PC-3 (cell line): ENCODE measurements at regions not wholly inside any gene's neighbourhood (a gene's known extent, or its start where the extent isn't known, plus 50 kb on each side); places are given as distances from the start of the nearest gene placed in this dataset.

ENCODE experiments used
- ATAC-seq: fragments of 200-7000 bp; cut with Tn5 transposase; 2 replicates; pipeline ENCODE4 v1.9.1; 2020; ENCODE audit warnings: mild to moderate bottlenecking, moderate library complexity
- BruUV-seq: library from RNA; stranded (reverse); fragments of 400-500 nt; replicated peaks from 2 replicates; lab custom pipeline; 2021; lab: Mats Ljungman, UMichigan
- CTCF ChIA-PET: fragments of 300-600 bp; sonication (Branson Sonifier 250); formaldehyde crosslinking; loops from one replicate; lab custom pipeline; 2022; ENCODE audit warnings: antibody characterized with exemption; lab: Charles Lee
- POLR2A ChIA-PET: fragments of 300-600 bp; sonication (Branson Sonifier 250); formaldehyde crosslinking; loops from one replicate; lab custom pipeline; 2022; ENCODE audit warnings: antibody characterized with exemption; ENCODE audit not compliant: unreplicated experiment; lab: Charles Lee
- DNase-seq: peaks from one replicate; pipeline ENCODE4 v3.0.0-alpha.2; 2015
- H2AFZ ChIP-seq: fragments of 300-600 bp; sonication (generic); 2 replicates; pipeline ENCODE4 v1.6.0; 2016; ENCODE audit warnings: antibody characterized with exemption, low read length
- H3F3A ChIP-seq: fragments of 300-600 bp; sonication (generic); one replicate; pipeline ENCODE4 v1.6.0; 2017; ENCODE audit warnings: antibody characterized with exemption, low read length, control low read depth, mild to moderate bottlenecking; ENCODE audit not compliant: unreplicated experiment
- H3K27ac ChIP-seq: fragments of 300-600 bp; sonication (generic); 2 replicates; pipeline ENCODE4 v1.5.1; 2016; ENCODE audit warnings: mild to moderate bottlenecking, low read length
- H3K27me3 ChIP-seq: fragments of 300-600 bp; sonication (generic); 2 replicates; pipeline ENCODE4 v1.6.1; 2016; ENCODE audit warnings: low read length, mixed read lengths
- H3K36me3 ChIP-seq: fragments of 300-600 bp; sonication (generic); 2 replicates; pipeline ENCODE4 v1.6.1; 2016; ENCODE audit warnings: low read depth, mixed run types, low read length, mixed read lengths
- H3K4me1 ChIP-seq: fragments of 300-600 bp; sonication (generic); 2 replicates; pipeline ENCODE4 v1.5.1; 2016; ENCODE audit warnings: low read length; ENCODE audit not compliant: insufficient read depth
- H3K4me2 ChIP-seq: fragments of 300-600 bp; sonication (generic); 2 replicates; pipeline ENCODE4 v1.6.0; 2016; ENCODE audit warnings: low read length
- H3K4me3 ChIP-seq: fragments of 300-600 bp; sonication (generic); 2 replicates; pipeline ENCODE4 v1.5.1; 2016; ENCODE audit warnings: mild to moderate bottlenecking, low read length, mixed read lengths
- H3K79me2 ChIP-seq: fragments of 300-600 bp; sonication (generic); 2 replicates; pipeline ENCODE4 v1.6.1; 2017; ENCODE audit warnings: low read length, mixed read lengths
- H3K9ac ChIP-seq: fragments of 300-600 bp; sonication (generic); 2 replicates; pipeline ENCODE4 v1.6.0; 2016; ENCODE audit warnings: mild to moderate bottlenecking, low read length
- H3K9me2 ChIP-seq: fragments of 300-600 bp; sonication (generic); replicated peaks from 2 replicates; pipeline ENCODE4 v1.6.1; 2016; ENCODE audit warnings: mixed run types, low read length, mixed read lengths
- H3K9me3 ChIP-seq: fragments of 300-600 bp; sonication (generic); 2 replicates; pipeline ENCODE4 v1.6.1; 2016; ENCODE audit warnings: low read length, mixed read lengths
- H4K20me1 ChIP-seq: fragments of 300-600 bp; sonication (generic); 2 replicates; pipeline ENCODE4 v1.6.1; 2016; ENCODE audit warnings: low read length, mixed read lengths
- CTCF ChIP-seq: fragments of 300-600 bp; sonication (generic); conservative IDR thresholded peaks from 2 replicates; pipeline ENCODE4 v1.5.1; 2017; ENCODE audit warnings: antibody characterized with exemption, low read depth, mild to moderate bottlenecking, low read length
- EZH2 ChIP-seq: fragments of 300-600 bp; sonication (generic); IDR thresholded peaks from one replicate; pipeline ENCODE4 v1.6.1; 2017; ENCODE audit warnings: antibody characterized with exemption, mild to moderate bottlenecking, low read length; ENCODE audit not compliant: unreplicated experiment
- EZH2phosphoT487 ChIP-seq: fragments of 300-600 bp; sonication (generic); IDR thresholded peaks from 2 replicates; pipeline ENCODE4 v1.6.1; 2018; ENCODE audit warnings: mild to moderate bottlenecking, antibody characterized with exemption, low read length, borderline replicate concordance
- intact Hi-C: fragments of 100-400 bp; cut with micrococcal nuclease; formaldehyde crosslinking; loops from 2 replicates; pipeline ENCODE4 v1.9.0; 2023

DNA sequence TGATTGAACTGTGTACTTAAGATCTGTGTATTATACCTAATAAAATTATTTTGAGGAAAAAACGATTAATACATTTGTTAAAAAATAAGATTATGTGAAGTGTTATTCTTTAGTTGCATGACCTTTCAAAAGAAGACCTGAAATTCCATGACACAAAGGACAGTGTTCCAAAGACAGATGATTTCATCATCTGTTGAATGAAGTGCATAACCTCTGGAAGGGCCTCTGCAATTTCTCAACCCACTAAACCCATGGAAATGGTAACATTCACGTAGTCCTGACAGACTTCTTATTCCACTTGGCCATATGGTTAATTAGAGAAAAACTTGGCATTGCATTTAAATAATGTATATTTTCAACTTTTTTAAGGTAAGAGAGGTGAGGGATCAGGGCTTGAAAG, 167.2 kb upstream of the CTNND2 start:
- Histone ChIP-seq H3K4me3 (no peak overlapping the region), H3K27me3 (no peaks in the 10 kb centered on the region), H3F3A (no peaks in the 10 kb centered on the region), H2AFZ (no peak overlapping the region), H3K9me2 (no peaks in the 10 kb centered on the region), H3K9ac (no peak overlapping the region), H3K36me3 (no peaks in the 10 kb centered on the region), H3K9me3 (no peaks in the 10 kb centered on the region), H3K79me2 (no peaks in the 10 kb centered on the region), H3K4me1 (0 out of 2 replicates have a peak, but pooled peaks cover 6% of the 10 kb centered on the region), H4K20me1 (no peaks in the 10 kb centered on the region), H3K27ac (no peak overlapping the region), H3K4me2 (no peak overlapping the region)
- ChIA-PET POLR2A (no interaction called here), CTCF (no interaction called here)
- TF ChIP-seq EZH2, result no peak
- TF ChIP-seq EZH2phosphoT487, result no peak
- TF ChIP-seq CTCF, result no peak
- intact Hi-C loops, result no loop called here
- no TSS peak for BruUV-seq
- ATAC-seq (no peak), DNase-seq (no peak)

DNA sequence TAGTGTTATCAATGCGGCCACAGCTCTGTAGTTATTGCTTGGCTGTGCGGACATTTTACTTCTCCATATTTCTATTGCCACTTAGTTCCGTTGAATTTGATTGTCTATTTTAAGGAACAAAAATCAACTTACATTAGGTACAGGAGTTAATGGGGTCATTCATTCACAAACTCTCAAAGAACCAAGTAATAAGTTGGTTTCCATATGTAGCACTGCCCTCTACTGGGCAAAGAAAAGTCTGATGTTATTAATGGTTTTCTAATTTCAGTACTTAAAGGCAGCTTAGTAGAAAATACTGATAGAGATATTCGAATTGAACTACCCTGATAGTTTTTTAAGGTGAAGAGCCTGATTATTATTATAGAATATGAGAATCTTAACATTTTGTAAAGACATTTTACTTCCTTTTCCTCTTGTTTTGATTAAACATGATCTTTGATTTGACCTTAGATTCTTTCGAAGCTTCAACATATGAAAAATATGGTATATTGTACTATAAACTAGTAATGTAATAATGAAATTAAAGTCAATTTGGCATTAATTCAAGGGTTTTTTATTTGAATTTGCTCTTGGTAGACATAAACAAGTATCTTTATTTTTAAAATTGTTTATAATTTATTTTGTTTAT, 119.5 kb upstream of the CTNND2 start:
- ChIA-PET CTCF (interaction anchor here (0.6 to 0.7 kb wide), 3 partner anchors 10 to 1396 kb away, joined by 3 read pairs; no protein-coding TSS in a partner anchor), POLR2A (interaction anchor here (0.6 kb wide), 1 partner anchor 1164 kb away, joined by 3 read pairs; no protein-coding TSS in a partner anchor)
- no peaks in the 10 kb centered on the region for H3K4me1 ChIP-seq
- no peaks in the 10 kb centered on the region for H3K36me3 ChIP-seq
- intact Hi-C loops, result loop anchor here (1.0 to 10.0 kb wide), 2 partner anchors 529 to 756 kb away; no protein-coding TSS in a partner anchor
- BruUV-seq, result no TSS peak
- no peaks in the 10 kb centered on the region for H3K27me3 ChIP-seq
- H3K79me2 ChIP-seq, result no peaks in the 10 kb centered on the region
- ATAC-seq (peak; percentile 38; the same call in 1 of the 2 replicates), DNase-seq (peak; percentile 93)
- TF ChIP-seq CTCF (peak; percentile 97), EZH2phosphoT487 (no peak)
- no peak overlapping the region for H3K4me2 ChIP-seq
- H3F3A ChIP-seq, result no peaks in the 10 kb centered on the region
- no peak overlapping the region for H3K9ac ChIP-seq
- no peak overlapping the region for H3K4me3 ChIP-seq
- H3K9me2 ChIP-seq, result no peaks in the 10 kb centered on the region
- no peaks in the 10 kb centered on the region for H3K9me3 ChIP-seq
- no peak overlapping the region for H3K27ac ChIP-seq
- no peaks in the 10 kb centered on the region for H4K20me1 ChIP-seq
- no peak overlapping the region for H2AFZ ChIP-seq

- Histone ChIP-seq H3F3A (no peaks in the 10 kb centered on the region), H3K9me3 (no peaks in the 10 kb centered on the region), H3K9me2 (no peaks in the 10 kb centered on the region), H3K27ac (no peak overlapping the region), H3K36me3 (no peaks in the 10 kb centered on the region), H3K4me3 (no peak overlapping the region), H3K79me2 (no peaks in the 10 kb centered on the region), H2AFZ (no peak overlapping the region), H3K9ac (no peak overlapping the region), H3K4me2 (no peak overlapping the region), H4K20me1 (no peaks in the 10 kb centered on the region), H3K4me1 (no peaks in the 10 kb centered on the region), H3K27me3 (no peaks in the 10 kb centered on the region)
- DNase-seq (no peak), ATAC-seq (no peak)
- BruUV-seq, result no TSS peak
- TF ChIP-seq CTCF, result no peak
- no peak for TF ChIP-seq EZH2
- TF ChIP-seq EZH2phosphoT487, result no peak
- ChIA-PET POLR2A (no interaction called here), CTCF (no interaction called here)
- intact Hi-C loops, result loop anchor here (10.0 kb wide), 1 partner anchor 528 kb away; no protein-coding TSS in a partner anchor
These were observed 118.2 kb upstream of the CTNND2 start for GRCh38 chr5:12022444-12022843.
